CD4-positive, alpha-beta T cell treated with Interleukin-10 for 1 hour (primary cell): ENCODE measurements at regions not wholly inside any gene's neighbourhood (a gene's known extent, or its start where the extent isn't known, plus 50 kb on each side); places are given as distances from the start of the nearest gene placed in this dataset.

Source experiments
- DNase-seq: peaks from one replicate; pipeline ENCODE4 v3.0.0-alpha.2; 2020

GRCh38 chr10:120641695-120642094, 184.7 kb downstream of the PLPP4 start:
- DNase-seq = no peak

- DNase-seq = no peak
Observed at GRCh38 chr10:120643351-120643750, 186.3 kb downstream of the PLPP4 start.

GRCh38 chr10:120644556-120645410, 187.8 kb downstream of the PLPP4 start:
- DNase-seq = no peak

GRCh38 chr10:120646159-120646732, 189.2 kb downstream of the PLPP4 start:
- DNase-seq = no peak

DNA sequence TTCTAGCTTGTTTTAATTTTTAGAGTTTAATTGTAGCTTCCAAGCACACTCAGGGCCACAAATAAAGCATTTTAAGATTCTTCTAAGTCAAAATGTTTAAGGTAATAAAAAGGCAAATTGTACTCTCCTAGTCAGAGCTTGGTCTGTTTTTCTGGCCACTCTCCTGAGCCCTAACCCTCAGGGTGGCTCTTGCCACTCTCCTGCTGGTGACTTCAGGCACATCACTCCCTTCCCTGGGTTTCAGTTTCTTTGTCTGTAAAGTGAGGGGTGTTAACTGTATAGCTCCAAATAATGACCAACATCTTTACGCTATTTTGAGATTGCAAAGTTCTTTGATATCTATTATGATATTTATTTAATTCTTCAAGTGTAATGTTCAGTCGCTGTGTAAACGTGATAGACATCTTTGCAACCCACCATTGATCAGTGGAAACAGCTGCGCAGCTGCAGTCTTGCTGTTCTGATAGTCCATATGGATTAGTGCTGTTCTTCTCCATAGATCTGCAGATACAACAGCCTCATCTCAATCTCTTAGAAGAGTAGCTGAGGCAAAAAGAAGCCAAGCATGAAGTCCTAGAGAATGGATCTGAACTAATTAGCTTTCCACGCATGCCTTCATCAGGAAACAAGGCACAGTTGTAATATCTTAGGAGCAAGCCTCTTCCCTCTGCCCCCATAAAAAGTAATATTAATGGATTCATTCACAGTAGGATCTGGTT, 189.9 kb downstream of the PLPP4 start:
- DNase-seq = no peak

- DNase-seq = no peak
Observed at GRCh38 chr10:120650705-120651399, 193.8 kb downstream of the PLPP4 start.

- no peak for DNase-seq
Observed at GRCh38 chr10:120656107-120656506, 195.1 kb upstream of the WDR11 start.

DNA sequence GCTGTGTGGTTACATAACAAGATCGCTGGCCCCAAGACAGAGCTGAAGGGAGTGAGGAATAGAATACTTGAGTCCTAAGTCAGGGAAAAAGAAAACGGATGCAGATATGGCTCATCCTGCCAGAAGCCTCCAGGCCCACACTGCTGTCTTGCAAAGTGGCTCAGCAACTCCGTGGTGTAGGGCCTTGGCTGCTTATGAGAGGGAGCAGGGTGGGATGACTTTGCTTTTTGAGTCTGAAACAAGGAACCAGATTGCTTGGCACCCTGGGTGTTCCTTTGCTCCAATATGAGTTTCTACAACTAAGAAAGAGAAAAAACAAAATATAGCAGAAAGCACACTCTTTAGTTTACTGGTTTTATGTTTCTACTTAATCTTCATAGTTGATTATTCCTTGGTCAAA, 193.8 kb upstream of the WDR11 start:
- no peak for DNase-seq

- DNase-seq = no peak
Observed at GRCh38 chr10:120658943-120659885, 191.9 kb upstream of the WDR11 start.

DNA sequence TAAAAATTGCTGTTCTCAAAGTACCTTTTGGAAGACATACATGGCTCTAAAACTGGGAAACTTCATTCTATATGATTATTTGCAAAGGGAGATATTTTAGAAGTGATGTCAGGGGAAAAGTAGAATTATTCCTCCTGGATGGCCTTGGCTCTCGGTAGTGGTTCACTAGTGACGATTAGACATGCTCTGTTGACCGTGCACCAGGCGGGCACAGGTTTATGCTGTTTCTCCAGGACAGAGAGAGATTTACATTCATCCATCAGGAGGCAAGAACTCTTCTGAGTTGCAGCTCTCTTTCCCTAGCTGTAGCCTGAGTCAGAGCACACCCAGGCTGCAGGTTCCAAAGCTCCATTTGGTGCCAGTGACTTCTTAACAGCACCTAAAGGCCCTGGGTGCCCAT, 184.9 kb upstream of the WDR11 start:
- no peak for DNase-seq

- no peak for DNase-seq
Observed at GRCh38 chr10:120667276-120667675, 183.9 kb upstream of the WDR11 start.

DNA sequence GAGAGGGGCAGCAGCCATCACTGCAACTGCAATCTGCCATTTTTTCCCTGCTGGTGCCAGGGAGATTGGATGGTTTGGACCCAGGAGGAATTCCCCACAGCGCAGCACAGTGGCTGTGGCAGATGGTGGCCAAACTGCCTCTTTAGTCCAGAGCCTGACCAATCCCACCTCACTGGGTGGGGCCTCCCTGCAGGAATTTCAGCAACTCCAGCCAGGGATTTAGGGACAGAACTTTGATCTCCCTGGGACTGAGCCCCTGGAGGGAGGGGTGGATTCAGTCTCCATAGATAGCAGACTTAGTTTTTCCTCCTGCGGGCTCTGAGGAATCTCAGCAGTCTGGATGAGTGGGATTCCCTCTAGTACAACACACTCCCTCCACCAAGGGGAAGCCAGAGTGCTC, 179.7 kb upstream of the WDR11 start:
- DNase-seq = no peak

- no peak for DNase-seq
Observed at GRCh38 chr10:120683454-120683853, 167.7 kb upstream of the WDR11 start.

DNA sequence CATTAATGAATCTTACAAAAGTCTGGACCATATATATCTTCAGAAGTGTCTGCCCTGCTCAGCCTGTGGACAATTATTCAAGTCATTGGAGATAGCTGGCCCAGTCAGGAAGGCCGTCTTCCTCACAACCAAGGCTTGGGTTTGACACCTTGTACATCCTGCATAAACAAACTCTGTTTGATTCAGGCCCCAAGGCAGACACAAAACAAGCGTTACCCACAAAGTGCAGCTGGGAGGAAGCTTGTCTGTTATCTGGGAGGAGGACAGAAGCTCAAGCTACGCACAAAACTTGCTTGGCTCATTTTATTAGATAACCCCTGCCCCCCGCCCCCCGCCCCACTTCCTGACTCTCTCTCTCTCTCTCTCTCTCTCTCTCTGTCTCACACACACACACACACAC, 166.9 kb upstream of the WDR11 start:
- peak; percentile 28 for DNase-seq

DNA sequence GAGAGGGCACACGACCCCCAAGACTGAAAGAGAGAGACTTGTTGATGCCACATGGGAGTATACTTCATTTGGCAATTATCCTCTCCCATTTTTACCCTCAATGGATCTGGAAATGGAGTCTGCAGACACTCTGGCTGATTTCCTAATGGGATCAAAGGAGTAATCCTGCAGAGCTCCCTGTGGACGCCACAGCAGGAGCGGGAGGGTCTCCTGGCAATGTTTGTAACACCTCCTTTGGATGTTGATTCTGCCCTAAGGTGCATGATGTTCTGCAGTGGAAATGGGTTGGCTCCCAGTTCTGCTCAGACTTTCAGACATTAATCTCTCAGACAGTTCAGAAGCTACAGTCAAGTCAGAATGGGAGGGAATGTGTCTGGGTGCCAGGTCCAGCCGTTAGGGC, 166.0 kb upstream of the WDR11 start:
- DNase-seq = no peak

DNA sequence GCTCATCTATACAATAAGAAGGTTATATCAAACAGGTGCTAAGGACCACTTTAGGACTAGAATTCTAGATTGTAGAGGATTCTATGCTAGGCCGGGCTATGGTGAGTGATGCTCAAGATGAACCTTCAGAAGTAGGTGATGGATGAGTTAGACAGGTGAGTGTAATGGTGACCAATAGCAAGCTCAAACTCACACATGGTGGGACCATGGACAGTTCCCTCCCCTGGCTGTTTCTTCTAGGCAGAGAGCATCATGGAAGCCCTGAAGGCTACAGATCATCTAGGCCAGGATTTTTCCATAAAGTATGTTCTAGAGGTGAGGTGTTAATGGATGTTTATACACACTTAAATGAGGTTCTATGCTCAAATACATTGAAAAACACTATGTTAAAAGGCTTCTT, 162.2 kb upstream of the WDR11 start:
- no peak for DNase-seq

DNA sequence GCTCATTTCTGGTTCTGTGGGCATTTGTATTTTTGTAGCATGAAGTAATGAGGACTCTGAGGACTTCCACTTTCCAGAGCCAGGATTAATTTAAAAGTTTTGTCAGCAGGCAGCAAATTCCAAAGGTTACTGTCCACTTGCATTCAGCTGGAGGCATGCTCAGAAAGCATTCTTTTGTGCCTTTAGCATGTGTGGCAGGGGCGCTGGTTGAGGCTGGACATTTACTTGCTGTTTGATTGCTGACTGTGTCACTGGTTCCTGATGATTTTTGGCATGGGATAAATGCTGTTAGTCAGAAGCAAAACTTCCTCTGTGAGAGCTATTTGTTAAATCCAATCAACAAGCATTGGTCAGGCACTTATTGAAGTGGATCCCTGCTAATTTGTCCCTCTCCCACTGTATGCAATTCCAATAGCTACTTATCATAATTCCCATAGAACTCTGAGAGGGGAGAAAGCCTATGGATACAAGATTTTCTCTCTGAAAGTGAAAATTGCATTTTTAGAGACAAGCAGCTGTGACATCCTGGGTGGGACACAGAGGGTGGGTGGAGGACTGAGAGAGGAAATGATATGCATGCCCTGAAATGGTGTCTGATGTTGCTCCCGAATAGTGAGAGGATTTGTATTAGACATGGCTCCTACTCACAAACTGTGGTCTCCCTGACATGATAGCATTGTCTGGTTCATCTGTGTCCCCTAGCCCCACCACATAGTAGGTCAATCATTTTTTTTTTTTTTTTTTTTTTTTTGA, 161.2 kb upstream of the WDR11 start:
- no peak for DNase-seq

GRCh38 chr10:120691625-120692024, 159.5 kb upstream of the WDR11 start:
- no peak for DNase-seq

DNA sequence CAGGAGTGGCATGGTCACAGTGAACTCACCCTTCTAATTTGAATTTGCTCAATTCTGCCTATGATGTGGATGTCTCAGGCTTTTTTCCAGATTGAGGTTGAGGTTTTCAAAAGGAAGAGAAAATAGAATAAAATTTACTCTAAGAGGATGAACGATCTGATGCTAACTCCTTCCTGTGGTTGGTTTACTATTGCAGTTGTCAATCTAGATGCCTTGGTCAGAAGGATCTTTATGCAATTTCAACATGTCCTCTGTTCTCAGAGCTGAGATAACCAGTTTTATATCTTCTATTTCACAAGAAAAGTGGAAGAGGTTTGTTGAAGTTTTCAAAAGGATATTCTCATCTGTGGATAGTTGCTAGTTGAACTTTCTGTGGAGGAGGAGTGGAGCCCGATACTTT, 150.7 kb upstream of the WDR11 start:
- no peak for DNase-seq

DNA sequence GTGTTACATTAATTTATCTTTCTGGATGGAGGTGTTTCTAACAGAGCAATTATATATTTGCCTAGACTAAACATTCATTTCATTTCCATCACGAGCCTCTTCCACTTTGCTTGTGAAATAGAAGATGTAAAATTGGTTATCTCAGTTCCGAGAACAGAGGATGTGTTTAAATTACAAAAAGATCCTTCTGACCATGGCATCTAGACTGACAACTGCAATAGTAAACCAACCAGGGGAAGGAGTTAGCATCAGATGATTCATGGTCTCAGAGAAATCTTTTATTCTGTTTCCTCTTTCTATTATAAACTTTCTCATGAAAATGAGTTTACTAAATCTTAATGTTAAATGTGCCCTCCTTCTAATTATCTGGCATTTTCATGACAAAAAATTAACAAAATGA, 149.8 kb upstream of the WDR11 start:
- no peak for DNase-seq

- no peak for DNase-seq
Observed at GRCh38 chr10:120702032-120702431, 149.1 kb upstream of the WDR11 start.

DNA sequence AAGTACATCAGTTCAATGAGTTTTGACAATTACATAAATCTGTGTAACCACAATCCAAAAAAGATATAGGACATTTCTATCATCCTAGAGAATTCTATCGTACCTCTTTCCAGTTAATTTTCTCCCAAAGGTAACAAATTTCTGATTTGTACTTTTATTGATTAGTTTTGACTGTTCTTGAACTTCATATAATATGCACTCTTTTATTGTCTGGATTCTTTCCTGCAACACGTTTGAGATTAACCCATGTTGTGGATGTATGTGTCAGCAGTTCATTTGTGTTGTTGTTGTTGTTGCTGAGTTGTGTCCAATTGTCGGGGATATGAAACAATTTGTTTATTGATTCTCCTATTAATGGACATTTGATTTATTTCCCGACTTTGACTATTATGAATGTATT, 145.9 kb upstream of the WDR11 start:
- no peak for DNase-seq
